Testis (tissue), 2 donors: ENCODE measurements at regions not wholly inside any gene's neighbourhood (a gene's known extent, or its start where the extent isn't known, plus 50 kb on each side); places are given as distances from the start of the nearest gene placed in this dataset.

Source experiments
- DNase-seq: peaks from one replicate; pipeline ENCODE4 v3.0.0-alpha.2; 2019
- H3K27ac ChIP-seq, 2 donors: fragments of 200-600 bp; sonication (generic); one replicate each; pipeline ENCODE4 v1.5.1; 2019
- H3K27me3 ChIP-seq: fragments of 200-600 bp; sonication (generic); one replicate; pipeline ENCODE4 v1.5.1; 2019
- H3K36me3 ChIP-seq: fragments of 200-600 bp; sonication (generic); one replicate; pipeline ENCODE4 v1.5.1; 2017; ENCODE audit warnings: low read depth; ENCODE audit errors: missing control alignments
- H3K4me1 ChIP-seq: fragments of 200-600 bp; sonication (generic); one replicate; pipeline ENCODE4 v1.5.1; 2019
- H3K4me3 ChIP-seq, 2 donors: fragments of 200-600 bp; sonication (generic); one replicate each; pipeline ENCODE4 v1.5.1; 2017 to 2019
- H3K9me3 ChIP-seq: fragments of 200-600 bp; sonication (generic); one replicate; pipeline ENCODE4 v1.5.1; 2017
- POLR2A ChIP-seq: fragments of 450-650 bp; IDR thresholded peaks from one replicate; pipeline ENCODE4 v1.6.1; 2017; ENCODE audit warnings: antibody characterized with exemption, mild to moderate bottlenecking, moderate library complexity
- WGBS, 2 donors: methylation state at CpG; one replicate each; pipeline ENCODE4 v1.1.5; 2018; 5-methylcytosine and 5-hydroxymethylcytosine counted together
- intact Hi-C: fragments of 100-400 bp; cut with DNase I; formaldehyde crosslinking; loops from one replicate; pipeline ENCODE4 v1.15.1; 2023; ENCODE audit warnings: low total_unique reads
- TF ChIP-seq, protein P1 (sequence below), 3 experiments: fragments of 450-650 bp in 2 of 3; fragments of 200-600 bp in 1 of 3; sonication (generic) in 1 of 3; IDR thresholded peaks; one replicate each; pipeline ENCODE4 v1.5.1; 2016 to 2019; ENCODE audit warnings: antibody characterized with exemption in 3 of 3, mild to moderate bottlenecking in 2 of 3, moderate library complexity in 1 of 3

DNA sequence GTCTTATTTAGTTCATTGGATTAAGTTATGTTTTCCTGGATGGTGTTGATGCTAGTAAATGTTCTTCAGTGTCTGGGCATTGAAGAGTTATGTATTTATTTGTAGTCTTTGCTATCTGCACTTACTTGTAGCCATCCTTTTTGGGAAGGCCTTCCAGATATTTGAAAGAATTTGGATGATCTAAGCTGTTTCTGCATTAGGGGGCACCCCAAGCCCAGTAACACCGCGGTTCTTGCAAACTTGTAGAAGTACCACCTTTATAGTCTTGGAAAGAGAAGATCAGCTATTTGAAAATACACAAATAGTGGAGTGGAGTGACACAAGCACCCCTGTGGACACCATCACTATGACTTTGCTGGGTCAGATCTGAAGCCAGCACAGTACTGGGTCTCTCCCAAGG is 175.9 kb upstream of the KIF2B start:
- H3K4me3 ChIP-seq: no peak overlapping the region
- intact Hi-C loops: no loop called here
- no peaks in the 10 kb centered on the region for H3K36me3 ChIP-seq
- no peak for DNase-seq
- no peak for TF ChIP-seq POLR2A
- TF ChIP-seq, protein P1, sequence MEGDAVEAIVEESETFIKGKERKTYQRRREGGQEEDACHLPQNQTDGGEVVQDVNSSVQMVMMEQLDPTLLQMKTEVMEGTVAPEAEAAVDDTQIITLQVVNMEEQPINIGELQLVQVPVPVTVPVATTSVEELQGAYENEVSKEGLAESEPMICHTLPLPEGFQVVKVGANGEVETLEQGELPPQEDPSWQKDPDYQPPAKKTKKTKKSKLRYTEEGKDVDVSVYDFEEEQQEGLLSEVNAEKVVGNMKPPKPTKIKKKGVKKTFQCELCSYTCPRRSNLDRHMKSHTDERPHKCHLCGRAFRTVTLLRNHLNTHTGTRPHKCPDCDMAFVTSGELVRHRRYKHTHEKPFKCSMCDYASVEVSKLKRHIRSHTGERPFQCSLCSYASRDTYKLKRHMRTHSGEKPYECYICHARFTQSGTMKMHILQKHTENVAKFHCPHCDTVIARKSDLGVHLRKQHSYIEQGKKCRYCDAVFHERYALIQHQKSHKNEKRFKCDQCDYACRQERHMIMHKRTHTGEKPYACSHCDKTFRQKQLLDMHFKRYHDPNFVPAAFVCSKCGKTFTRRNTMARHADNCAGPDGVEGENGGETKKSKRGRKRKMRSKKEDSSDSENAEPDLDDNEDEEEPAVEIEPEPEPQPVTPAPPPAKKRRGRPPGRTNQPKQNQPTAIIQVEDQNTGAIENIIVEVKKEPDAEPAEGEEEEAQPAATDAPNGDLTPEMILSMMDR (IDR thresholded peaks at IDR 0.05): no peak
- no peaks in the 10 kb centered on the region for H3K4me1 ChIP-seq
- H3K9me3 ChIP-seq: no peaks in the 10 kb centered on the region
- no peak overlapping the region for H3K27ac ChIP-seq
- WGBS, 2 donors: 100% methylated on average over 2 of the region's 2 CpGs
- H3K27me3 ChIP-seq: no peaks in the 10 kb centered on the region

DNA sequence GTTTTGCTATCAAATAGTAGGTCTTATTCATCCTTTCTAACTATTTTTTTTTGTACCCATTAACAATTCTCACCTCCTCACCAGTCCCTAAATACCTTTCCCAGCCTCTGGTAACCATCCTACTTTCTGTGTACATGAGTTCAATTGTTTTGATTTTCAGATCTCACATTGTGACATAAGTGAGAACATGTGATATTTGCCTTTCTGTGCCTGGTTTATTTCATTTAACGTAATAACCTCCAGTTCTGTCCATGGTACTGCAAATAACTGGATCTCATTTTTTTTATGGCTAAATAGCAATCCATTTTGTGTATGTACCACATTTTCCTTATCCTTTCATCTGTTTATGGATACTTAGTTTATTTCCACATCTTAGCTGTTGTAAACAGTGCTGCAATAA is 181.9 kb upstream of the KIF2B start:
- TF ChIP-seq, protein P1 (IDR thresholded peaks at IDR 0.05): no peak
- H3K36me3 ChIP-seq: no peaks in the 10 kb centered on the region
- H3K27me3 ChIP-seq: no peaks in the 10 kb centered on the region
- intact Hi-C loops: no loop called here
- no peak overlapping the region for H3K27ac ChIP-seq
- H3K4me3 ChIP-seq: no peak overlapping the region
- 80 to 89% methylated on average over 1 of the region's 1 CpG for WGBS, 2 donors
- no peak for DNase-seq
- H3K4me1 ChIP-seq: no peaks in the 10 kb centered on the region
- no peaks in the 10 kb centered on the region for H3K9me3 ChIP-seq

- no peak overlapping the region for H3K4me3 ChIP-seq
- H3K4me1 ChIP-seq: no peaks in the 10 kb centered on the region
- intact Hi-C loops: no loop called here
- no peaks in the 10 kb centered on the region for H3K27me3 ChIP-seq
- no peak overlapping the region for H3K27ac ChIP-seq
- TF ChIP-seq, protein P1 (IDR thresholded peaks at IDR 0.05): no peak
- TF ChIP-seq POLR2A: no peak
- WGBS, 2 donors: 68 to 88% methylated on average over 1 of the region's 1 CpG
- no peaks in the 10 kb centered on the region for H3K36me3 ChIP-seq
- no peak for DNase-seq
- no peaks in the 10 kb centered on the region for H3K9me3 ChIP-seq
Observed at GRCh38 chr17:53635444-53635843, 187.3 kb upstream of the KIF2B start.

DNA sequence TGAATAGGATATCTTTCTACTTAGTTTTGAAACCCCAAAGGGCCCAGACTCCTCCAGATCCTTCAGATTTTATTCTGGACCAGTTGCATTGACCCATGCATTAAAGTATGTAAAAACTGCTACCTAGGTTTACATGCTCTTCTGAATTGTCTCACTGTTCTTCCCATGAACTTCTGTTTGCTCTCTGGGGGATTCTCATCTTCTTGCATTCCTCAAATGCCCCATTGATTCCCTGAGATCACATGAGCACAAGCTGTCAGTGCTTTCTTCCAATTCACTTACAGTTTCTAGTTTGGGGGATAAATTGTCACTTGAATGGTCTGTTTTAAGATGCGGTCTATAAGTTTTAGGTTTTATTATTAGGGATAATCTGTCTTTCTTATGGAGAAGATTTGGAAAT is 188.9 kb upstream of the KIF2B start:
- no peaks in the 10 kb centered on the region for H3K27me3 ChIP-seq
- no peak for DNase-seq
- no peaks in the 10 kb centered on the region for H3K4me1 ChIP-seq
- WGBS, 2 donors: 78 to 87% methylated on average over 1 of the region's 1 CpG
- no peak overlapping the region for H3K27ac ChIP-seq
- H3K4me3 ChIP-seq: no peak overlapping the region
- intact Hi-C loops: no loop called here
- no peaks in the 10 kb centered on the region for H3K9me3 ChIP-seq
- no peak for TF ChIP-seq POLR2A
- TF ChIP-seq, protein P1 (IDR thresholded peaks at IDR 0.05): no peak
- no peaks in the 10 kb centered on the region for H3K36me3 ChIP-seq

DNA sequence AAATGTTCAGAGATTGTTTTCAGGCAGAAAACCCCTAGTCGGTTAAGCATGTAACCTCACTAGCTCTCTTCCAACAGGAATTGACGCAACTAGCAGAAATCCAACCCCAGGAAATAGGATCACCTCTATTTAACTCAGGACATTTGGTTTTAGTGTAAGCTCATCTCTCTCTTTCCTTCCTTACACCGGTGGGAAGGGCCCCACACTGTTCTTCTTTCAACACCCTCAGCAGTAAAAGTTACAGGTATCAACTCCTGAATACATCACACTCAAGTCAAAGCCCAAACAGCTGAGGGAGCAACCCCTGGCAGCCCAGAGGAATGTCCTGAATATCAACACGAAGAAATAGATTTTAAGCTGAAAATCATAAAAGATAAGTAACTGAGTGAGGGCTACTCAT is 191.2 kb upstream of the KIF2B start:
- DNase-seq: no peak
- Histone ChIP-seq H3K27ac (no peak overlapping the region), H3K36me3 (no peaks in the 10 kb centered on the region), H3K4me3 (no peak overlapping the region), H3K27me3 (no peaks in the 10 kb centered on the region), H3K4me1 (no peaks in the 10 kb centered on the region), H3K9me3 (no peaks in the 10 kb centered on the region)
- TF ChIP-seq, protein P1 (IDR thresholded peaks at IDR 0.05): no peak
- no peak for TF ChIP-seq POLR2A
- intact Hi-C loops: no loop called here
- 46 to 57% methylated on average over 4 of the region's 4 CpGs for WGBS, 2 donors
